LNCaP clone FGC (cell line): ENCODE measurements at regions not wholly inside any gene's neighbourhood (a gene's known extent, or its start where the extent isn't known, plus 50 kb on each side); places are given as distances from the start of the nearest gene placed in this dataset.

Experiments
- DNase-seq: peaks from one replicate; pipeline ENCODE4 v3.0.0-alpha.2; 2011; ENCODE audit warnings: low read depth
- H3K4me3 ChIP-seq: 2 replicates; pipeline ENCODE4 v1.5.1; 2011; ENCODE audit warnings: mild to moderate bottlenecking, low read depth, low read length, control low read depth
- CTCF ChIP-seq: IDR thresholded peaks from 2 replicates; pipeline ENCODE4 v1.5.1; 2012; ENCODE audit warnings: mild to moderate bottlenecking; ENCODE audit not compliant: control insufficient read depth, insufficient read depth; ENCODE audit errors: extremely low read depth

GRCh38 chr14:66434464-66434863 is 51.7 kb upstream of the CCDC196 start:
- H3K4me3 ChIP-seq, result no peak overlapping the region
- TF ChIP-seq CTCF, result no peak

GRCh38 chr14:66435683-66436082 is 50.5 kb upstream of the CCDC196 start:
- no peak for DNase-seq
- TF ChIP-seq CTCF, result no peak
- H3K4me3 ChIP-seq, result no peak overlapping the region

More at GRCh38 chr14:66434464-66434863, 51.7 kb upstream of the CCDC196 start:
- no peak for DNase-seq
